IMR-90 (cell line): ENCODE measurements at regions not wholly inside any gene's neighbourhood (a gene's known extent, or its start where the extent isn't known, plus 50 kb on each side); places are given as distances from the start of the nearest gene placed in this dataset.

Source experiments
- ATAC-seq: fragments of 200-7000 bp; cut with Tn5 transposase; 2 replicates; pipeline ENCODE4 v1.9.1; 2020; ENCODE audit warnings: low read depth, mild to moderate bottlenecking, moderate library complexity
- BruUV-seq: library from RNA; stranded (reverse); fragments of 400-500 nt; replicated peaks from 2 replicates; lab custom pipeline; 2021; lab: Mats Ljungman, UMichigan
- CTCF ChIA-PET: fragments of 300-600 bp; formaldehyde crosslinking; extraction: SDS; loops from one replicate; lab custom pipeline; 2021; ENCODE audit warnings: antibody characterized with exemption; lab: Yijun Ruan, JAX
- POLR2A ChIA-PET: fragments of 300-600 bp; sonication (Branson Sonifier 250); formaldehyde crosslinking; loops from one replicate; lab custom pipeline; 2022; ENCODE audit warnings: antibody characterized with exemption; ENCODE audit not compliant: unreplicated experiment; lab: Charles Lee
- DNase-seq: peaks from one replicate; pipeline ENCODE4 v3.0.0; 2013
- H2AFZ ChIP-seq: replicated peaks from 2 replicates; pipeline ENCODE3; 2013; ENCODE audit warnings: low read length, mild to moderate bottlenecking; ENCODE audit not compliant: poor library complexity
- H2AK5ac ChIP-seq: 2 replicates; pipeline ENCODE4 v1.6.1; 2013; ENCODE audit warnings: low read depth, low read length, inconsistent platforms
- H2AK9ac ChIP-seq: replicated peaks from 2 replicates; pipeline ENCODE3; 2013; ENCODE audit warnings: mild to moderate bottlenecking, low read depth, low read length, moderate library complexity; ENCODE audit not compliant: poor library complexity
- H2BK120ac ChIP-seq: 2 replicates; pipeline ENCODE4 v1.6.1; 2013; ENCODE audit warnings: low read depth, low read length, inconsistent platforms
- H2BK15ac ChIP-seq: 3 replicates; pipeline ENCODE4 v1.6.1; 2013; ENCODE audit warnings: low read depth, low read length, inconsistent platforms
- H2BK20ac ChIP-seq: 2 replicates; pipeline ENCODE4 v1.6.1; 2013; ENCODE audit warnings: low read depth, mild to moderate bottlenecking, inconsistent platforms, low read length, moderate library complexity
- H2BK5ac ChIP-seq: 2 replicates; pipeline ENCODE4 v1.6.1; 2013; ENCODE audit warnings: mild to moderate bottlenecking, low read depth, low read length, inconsistent platforms; ENCODE audit not compliant: poor library complexity, severe bottlenecking
- H3K14ac ChIP-seq: replicated peaks from 2 replicates; pipeline ENCODE4 v1.6.1; 2013; ENCODE audit warnings: low read depth, low read length, inconsistent platforms
- H3K18ac ChIP-seq: 2 replicates; pipeline ENCODE4 v1.6.1; 2013; ENCODE audit warnings: low read depth, low read length, control low read depth
- H3K23ac ChIP-seq: 2 replicates; pipeline ENCODE4 v1.6.1; 2013; ENCODE audit warnings: low read depth, low read length, inconsistent platforms
- H3K27ac ChIP-seq: 2 replicates; pipeline ENCODE4 v1.5.1; 2013; ENCODE audit warnings: mild to moderate bottlenecking, control low read depth, low read length; ENCODE audit not compliant: insufficient read depth
- H3K27me3 ChIP-seq: 2 replicates; pipeline ENCODE4 v1.6.1; 2013; ENCODE audit warnings: low read length; ENCODE audit not compliant: control insufficient read depth, insufficient read depth
- H3K36me3 ChIP-seq: 2 replicates; pipeline ENCODE4 v1.6.1; 2013; ENCODE audit warnings: low read length, mixed read lengths; ENCODE audit not compliant: control insufficient read depth, insufficient read depth
- H3K4ac ChIP-seq: 2 replicates; pipeline ENCODE4 v1.6.1; 2013; ENCODE audit warnings: low read depth, low read length, inconsistent platforms
- H3K4me1 ChIP-seq: 2 replicates; pipeline ENCODE4 v1.6.1; 2013; ENCODE audit warnings: low read length, mixed read lengths; ENCODE audit not compliant: control insufficient read depth, insufficient read depth
- H3K4me2 ChIP-seq: 2 replicates; pipeline ENCODE4 v1.6.1; 2013; ENCODE audit warnings: low read depth, mild to moderate bottlenecking, control low read depth, low read length, moderate library complexity
- H3K4me3 ChIP-seq: 2 replicates; pipeline ENCODE4 v1.5.1; 2013; ENCODE audit warnings: low read depth, mild to moderate bottlenecking, control low read depth, low read length, moderate library complexity; ENCODE audit not compliant: insufficient read depth
- H3K56ac ChIP-seq: 2 replicates; pipeline ENCODE4 v1.6.1; 2013; ENCODE audit warnings: low read length, inconsistent platforms; ENCODE audit not compliant: insufficient read depth; ENCODE audit errors: extremely low read depth
- H3K79me1 ChIP-seq, 2 experiments: 2 replicates each; pipeline ENCODE4 v1.6.1; 2013; ENCODE audit warnings: low read length in 2 of 2, inconsistent platforms in 1 of 2, low read depth in 1 of 2
- H3K9ac ChIP-seq: 2 replicates; pipeline ENCODE4 v1.6.1; 2013; ENCODE audit warnings: low read depth, low read length, control low read depth
- H3K9me1 ChIP-seq: 2 replicates; pipeline ENCODE4 v1.6.1; 2013; ENCODE audit warnings: low read length, inconsistent platforms; ENCODE audit not compliant: insufficient read depth
- H3K9me3 ChIP-seq: 2 replicates; pipeline ENCODE4 v1.6.1; 2013; ENCODE audit warnings: low read length; ENCODE audit not compliant: control insufficient read depth, insufficient read depth
- H4K20me1 ChIP-seq: 2 replicates; pipeline ENCODE4 v1.6.1; 2013; ENCODE audit warnings: low read length, inconsistent platforms; ENCODE audit not compliant: insufficient read depth
- H4K5ac ChIP-seq: 2 replicates; pipeline ENCODE4 v1.6.1; 2013; ENCODE audit warnings: mild to moderate bottlenecking, low read depth, low read length, control low read depth
- H4K8ac ChIP-seq, 2 experiments: 2 replicates each; pipeline ENCODE4 v1.6.1; 2013; ENCODE audit warnings: low read depth in 2 of 2, low read length in 2 of 2, control low read depth in 1 of 2, inconsistent platforms in 1 of 2
- H4K91ac ChIP-seq: 2 replicates; pipeline ENCODE4 v1.6.1; 2013; ENCODE audit warnings: low read depth, low read length, inconsistent platforms; ENCODE audit not compliant: insufficient read depth
- CEBPB ChIP-seq: IDR thresholded peaks from 2 replicates; pipeline ENCODE4 v1.6.1; 2012; ENCODE audit warnings: low read depth, low read length, improper control_type of control experiment
- CHD1 ChIP-seq: IDR thresholded peaks from 2 replicates; pipeline ENCODE4 v1.6.1; 2012; ENCODE audit warnings: low read depth, low read length, improper control_type of control experiment
- CTCF ChIP-seq: conservative IDR thresholded peaks from 2 replicates; pipeline ENCODE4 v1.5.1; 2012; ENCODE audit warnings: mild to moderate bottlenecking, low read depth, low read length, improper control_type of control experiment
- FOS ChIP-seq: fragments of 150-350 bp; IDR thresholded peaks from 2 replicates; pipeline ENCODE4 v1.6.1; 2016; ENCODE audit warnings: low read depth, low read length
- MAFK ChIP-seq: IDR thresholded peaks from 2 replicates; pipeline ENCODE4 v1.6.1; 2012; ENCODE audit warnings: low read depth, low read length, improper control_type of control experiment
- MXI1 ChIP-seq: IDR thresholded peaks from 2 replicates; pipeline ENCODE4 v1.6.1; 2012; ENCODE audit warnings: low read depth, mild to moderate bottlenecking, low read length, moderate library complexity, borderline replicate concordance
- NFE2L2 ChIP-seq: fragments of 150-350 bp; IDR thresholded peaks from 2 replicates; pipeline ENCODE4 v1.6.1; 2016; ENCODE audit warnings: low read depth, mild to moderate bottlenecking, low read length
- POLR2A ChIP-seq: IDR thresholded peaks from 2 replicates; pipeline ENCODE4 v1.6.1; 2012; ENCODE audit warnings: mild to moderate bottlenecking, low read depth, low read length
- RAD21 ChIP-seq: IDR thresholded peaks from 2 replicates; pipeline ENCODE4 v1.6.1; 2012; ENCODE audit warnings: low read length, improper control_type of control experiment
- RCOR1 ChIP-seq: IDR thresholded peaks from 2 replicates; pipeline ENCODE4 v1.6.1; 2012; ENCODE audit warnings: mild to moderate bottlenecking, low read length, improper control_type of control experiment; ENCODE audit not compliant: insufficient replicate concordance
- SMC3 ChIP-seq: fragments of 150-350 bp; IDR thresholded peaks from 2 replicates; pipeline ENCODE4 v1.6.1; 2016; ENCODE audit warnings: low read depth, mild to moderate bottlenecking, antibody characterized with exemption, low read length, moderate library complexity
- WGBS, 2 experiments: methylation state at CpG; one replicate each; pipeline versions ENCODE4 v1.1.5 to v1.1.7; 2013; ENCODE audit warnings: missing lambda C conversion rate in 2 of 2; ENCODE audit not compliant: insufficient read length in 1 of 2; ENCODE audit errors: extremely low coverage in 2 of 2; 5-methylcytosine and 5-hydroxymethylcytosine counted together
- dilution Hi-C: fragments of 300-500 bp; cut with HindIII; formaldehyde crosslinking; loops from one replicate; pipeline ENCODE4 v1.14.3; 2018; ENCODE audit warnings: low sequenced_read_pairs; ENCODE audit not compliant: unreplicated experiment
- in situ Hi-C: fragments of 300-500 bp; cut with MboI; formaldehyde crosslinking; loops from 3 replicates; pipeline ENCODE4 v1.14.3; 2019; ENCODE audit warnings: low sequenced_read_pairs, inconsistent platforms, mixed read lengths
- intact Hi-C: fragments of 100-400 bp; cut with micrococcal nuclease; formaldehyde crosslinking; loops from 2 replicates; pipeline ENCODE4 v1.10.0; 2022
- TF ChIP-seq, protein P1 (sequence below): fragments of 150-350 bp; IDR thresholded peaks from 2 replicates; pipeline ENCODE4 v1.6.1; 2017; ENCODE audit warnings: mild to moderate bottlenecking, antibody characterized with exemption, low read length, low read depth

DNA sequence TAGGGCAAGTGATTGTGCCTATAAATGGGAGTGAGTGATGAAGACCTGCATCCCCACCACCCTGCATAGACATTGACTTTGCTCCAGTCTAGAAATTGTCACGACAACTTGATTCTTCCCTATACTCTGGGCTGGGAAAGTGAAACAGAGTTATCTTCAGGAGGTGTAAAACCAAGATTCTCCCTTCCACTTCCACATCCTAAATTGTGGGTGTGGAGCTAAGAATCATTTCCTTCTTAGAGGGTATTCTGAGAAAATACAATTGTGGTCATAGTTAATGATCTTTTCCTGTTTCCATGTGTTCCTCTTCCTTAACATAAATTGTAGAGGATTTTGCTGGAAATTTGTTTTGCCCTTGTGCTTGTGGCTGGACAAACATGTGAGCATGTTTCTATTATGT is 96.8 kb upstream of the PJA2 start:
- no peak for ATAC-seq
- Histone ChIP-seq H3K14ac (no peak overlapping the region), H3K56ac (no peak overlapping the region), H4K5ac (no peak overlapping the region), H2AK5ac (no peak overlapping the region), H2BK15ac (no peak overlapping the region), H3K9me1 (no peaks in the 10 kb centered on the region), H3K79me1 (no peaks in the 10 kb centered on the region), H4K91ac (no peak overlapping the region), H2AFZ (no peak overlapping the region), H3K27ac (no peak overlapping the region), H3K4ac (no peak overlapping the region), H2BK120ac (no peak overlapping the region), H4K8ac (no peak overlapping the region), H3K4me1 (no peaks in the 10 kb centered on the region), H3K18ac (no peak overlapping the region), H3K27me3 (no peaks in the 10 kb centered on the region), H2BK20ac (no peak overlapping the region), H3K36me3 (no peaks in the 10 kb centered on the region), H3K9me3 (no peaks in the 10 kb centered on the region), H3K4me3 (no peak overlapping the region), H2BK5ac (no peak overlapping the region), H3K23ac (no peak overlapping the region), H3K4me2 (no peak overlapping the region), H3K9ac (no peak overlapping the region), H2AK9ac (no peak overlapping the region), H4K20me1 (no peaks in the 10 kb centered on the region)
- WGBS, 2 experiments: no CpG with 5 or more reads among the region's 1 CpG
- no TSS peak for BruUV-seq
- CTCF ChIA-PET: no interaction called here
- TF ChIP-seq RCOR1: no peak
- no peak for TF ChIP-seq CHD1
- TF ChIP-seq, protein P1, sequence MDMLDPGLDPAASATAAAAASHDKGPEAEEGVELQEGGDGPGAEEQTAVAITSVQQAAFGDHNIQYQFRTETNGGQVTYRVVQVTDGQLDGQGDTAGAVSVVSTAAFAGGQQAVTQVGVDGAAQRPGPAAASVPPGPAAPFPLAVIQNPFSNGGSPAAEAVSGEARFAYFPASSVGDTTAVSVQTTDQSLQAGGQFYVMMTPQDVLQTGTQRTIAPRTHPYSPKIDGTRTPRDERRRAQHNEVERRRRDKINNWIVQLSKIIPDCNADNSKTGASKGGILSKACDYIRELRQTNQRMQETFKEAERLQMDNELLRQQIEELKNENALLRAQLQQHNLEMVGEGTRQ: no peak
- no peak for TF ChIP-seq FOS
- TF ChIP-seq MAFK: no peak
- TF ChIP-seq POLR2A: no peak
- TF ChIP-seq CEBPB: no peak
- no peak for TF ChIP-seq CTCF
- TF ChIP-seq MXI1: no peak
- TF ChIP-seq NFE2L2: no peak
- no peak for TF ChIP-seq RAD21
- no peak for TF ChIP-seq SMC3
- dilution Hi-C loops (no loop called here), intact Hi-C loops (no loop called here), in situ Hi-C loops (no loop called here)
- POLR2A ChIA-PET: no interaction called here
- no peak for DNase-seq
